ENCODE measurements at regions not wholly inside any gene's neighbourhood (a gene's known extent, or its start where the extent isn't known, plus 50 kb on each side); places are given as distances from the start of the nearest gene placed in this dataset.

DNA sequence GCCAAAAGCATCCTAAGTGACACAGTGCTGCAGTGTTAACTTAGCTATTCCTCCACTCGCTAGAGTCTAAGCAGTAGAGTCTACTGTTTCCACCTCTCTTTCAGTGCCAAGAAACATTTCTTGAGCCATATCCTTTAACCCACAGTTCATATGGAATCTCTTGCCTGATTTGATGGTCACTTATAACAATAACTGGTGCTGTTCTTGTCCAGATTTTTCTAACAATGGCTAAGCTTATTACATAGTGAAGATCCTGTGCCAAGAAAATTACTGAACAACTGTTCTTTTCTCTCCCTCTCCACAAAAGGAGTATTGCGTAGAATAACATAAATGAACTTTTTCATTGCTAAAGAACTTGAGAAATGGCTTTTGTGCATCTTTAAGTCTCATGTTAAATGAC, 121.3 kb downstream of the CDC7 start:
- TF ChIP-seq, protein P1, sequence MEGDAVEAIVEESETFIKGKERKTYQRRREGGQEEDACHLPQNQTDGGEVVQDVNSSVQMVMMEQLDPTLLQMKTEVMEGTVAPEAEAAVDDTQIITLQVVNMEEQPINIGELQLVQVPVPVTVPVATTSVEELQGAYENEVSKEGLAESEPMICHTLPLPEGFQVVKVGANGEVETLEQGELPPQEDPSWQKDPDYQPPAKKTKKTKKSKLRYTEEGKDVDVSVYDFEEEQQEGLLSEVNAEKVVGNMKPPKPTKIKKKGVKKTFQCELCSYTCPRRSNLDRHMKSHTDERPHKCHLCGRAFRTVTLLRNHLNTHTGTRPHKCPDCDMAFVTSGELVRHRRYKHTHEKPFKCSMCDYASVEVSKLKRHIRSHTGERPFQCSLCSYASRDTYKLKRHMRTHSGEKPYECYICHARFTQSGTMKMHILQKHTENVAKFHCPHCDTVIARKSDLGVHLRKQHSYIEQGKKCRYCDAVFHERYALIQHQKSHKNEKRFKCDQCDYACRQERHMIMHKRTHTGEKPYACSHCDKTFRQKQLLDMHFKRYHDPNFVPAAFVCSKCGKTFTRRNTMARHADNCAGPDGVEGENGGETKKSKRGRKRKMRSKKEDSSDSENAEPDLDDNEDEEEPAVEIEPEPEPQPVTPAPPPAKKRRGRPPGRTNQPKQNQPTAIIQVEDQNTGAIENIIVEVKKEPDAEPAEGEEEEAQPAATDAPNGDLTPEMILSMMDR (IDR thresholded peaks at IDR 0.05; ENCODE audit: low read depth, low read length), result no peak
- H3K4me3 ChIP-seq (ENCODE audit: low read depth, low read length), result no peak overlapping the region
- in situ Hi-C loops (cut with HindIII; ENCODE audit: low sequenced_read_pairs), result no loop called here
- no peak for DNase-seq (ENCODE audit: low read depth, low spot score)

DNA sequence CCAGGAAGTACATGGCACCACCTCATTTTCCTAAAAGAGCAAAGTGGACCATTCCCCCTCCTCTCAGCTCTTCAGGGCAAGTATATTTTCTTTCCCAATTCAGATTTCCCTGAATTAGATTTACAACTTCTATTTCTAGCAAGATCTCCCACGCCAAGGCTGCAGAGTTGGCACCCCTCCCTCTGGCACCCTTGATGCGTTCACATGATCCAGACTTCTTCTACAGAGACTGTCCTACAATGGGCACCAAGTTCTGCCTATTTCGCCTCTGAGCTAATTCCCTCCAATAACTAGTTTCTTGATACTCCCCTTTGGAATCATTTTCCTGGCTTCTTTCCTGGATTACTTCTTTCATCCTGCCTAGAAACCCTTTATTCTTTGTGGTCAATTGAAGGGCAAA, 122.0 kb downstream of the CDC7 start:
- in situ Hi-C loops (cut with HindIII; ENCODE audit: low sequenced_read_pairs), result no loop called here
- peak; percentile 16 for DNase-seq (ENCODE audit: low read depth, low spot score)
- TF ChIP-seq, protein P1 (IDR thresholded peaks at IDR 0.05; ENCODE audit: low read depth, low read length), result no peak
- no peak overlapping the region for H3K4me3 ChIP-seq (ENCODE audit: low read depth, low read length)

DNA sequence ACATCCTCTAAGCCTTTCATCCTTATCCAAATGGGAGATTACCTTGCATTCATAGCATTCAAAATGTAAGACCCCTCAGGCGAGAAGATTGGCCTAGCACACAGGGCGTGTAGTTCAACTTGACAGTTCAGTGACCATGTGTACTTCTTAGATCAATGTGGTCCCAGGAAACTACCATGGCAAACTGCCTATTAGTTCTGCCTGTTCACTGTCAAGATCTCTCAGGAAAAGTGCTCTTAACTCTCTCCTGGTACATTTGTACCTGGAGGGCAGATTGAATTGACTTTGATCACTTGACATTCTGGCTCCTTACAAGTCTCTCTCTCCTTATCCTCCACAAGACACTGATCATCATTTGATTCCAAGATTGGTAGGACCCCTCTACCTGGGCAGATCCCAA, 122.4 kb downstream of the CDC7 start:
- DNase-seq (ENCODE audit: low read depth, low spot score), result peak; percentile 13
- TF ChIP-seq, protein P1 (IDR thresholded peaks at IDR 0.05; ENCODE audit: low read depth, low read length), result no peak
- in situ Hi-C loops (cut with HindIII; ENCODE audit: low sequenced_read_pairs), result no loop called here
- no peak overlapping the region for H3K4me3 ChIP-seq (ENCODE audit: low read depth, low read length)

DNA sequence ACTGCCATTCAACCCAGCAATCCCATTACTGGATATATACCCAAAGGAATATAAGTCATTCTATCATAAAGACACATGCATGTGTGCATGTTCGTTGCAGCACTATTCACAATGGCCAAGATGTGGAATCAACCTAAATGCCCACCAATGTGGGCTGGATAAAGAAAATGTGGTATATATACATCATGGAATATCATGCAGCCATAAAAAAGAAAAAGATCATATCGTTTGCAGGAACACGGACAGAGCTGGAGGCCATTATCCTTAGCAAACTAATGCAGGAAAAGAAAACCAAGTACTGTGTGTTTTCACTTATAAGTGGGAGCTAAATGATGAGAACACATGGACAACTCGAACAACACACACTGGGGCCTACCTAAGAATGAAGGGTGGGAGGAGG, 123.7 kb downstream of the CDC7 start:
- H3K4me3 ChIP-seq (ENCODE audit: low read depth, low read length), result no peak overlapping the region
- TF ChIP-seq, protein P1 (IDR thresholded peaks at IDR 0.05; ENCODE audit: low read depth, low read length), result no peak
- in situ Hi-C loops (cut with HindIII; ENCODE audit: low sequenced_read_pairs), result no loop called here
- no peak for DNase-seq (ENCODE audit: low read depth, low spot score)

Measured in astrocyte of the spinal cord (primary cell).